GM23248 (cell line): ENCODE measurements at regions not wholly inside any gene's neighbourhood (a gene's known extent, or its start where the extent isn't known, plus 50 kb on each side); places are given as distances from the start of the nearest gene placed in this dataset.
A peak's percentile ranks its signal among the peaks of the same experiment; 100 is the strongest.

ENCODE experiments used
- DNase-seq: peaks from one replicate; pipeline ENCODE4 v3.0.0-alpha.2; 2015
- H2AFZ ChIP-seq: fragments of 200-600 bp; sonication (generic); 2 replicates; pipeline ENCODE4 v1.6.1; 2016; ENCODE audit warnings: antibody characterized with exemption
- H3F3A ChIP-seq: fragments of 200-600 bp; sonication (generic); 2 replicates; pipeline ENCODE4 v1.6.1; 2016; ENCODE audit warnings: mild to moderate bottlenecking, antibody characterized with exemption, mixed run types; ENCODE audit not compliant: insufficient read depth
- H3K27ac ChIP-seq: fragments of 200-600 bp; sonication (generic); 2 replicates; pipeline ENCODE4 v1.5.1; 2016; ENCODE audit warnings: mild to moderate bottlenecking
- H3K27me3 ChIP-seq: fragments of 200-600 bp; sonication (generic); replicated peaks from 2 replicates; pipeline ENCODE4 v1.6.1; 2016; ENCODE audit warnings: mild to moderate bottlenecking; ENCODE audit not compliant: insufficient read depth
- H3K36me3 ChIP-seq: fragments of 200-600 bp; sonication (generic); 2 replicates; pipeline ENCODE4 v1.6.1; 2016; ENCODE audit warnings: low read depth, mild to moderate bottlenecking
- H3K4me1 ChIP-seq: fragments of 200-600 bp; sonication (generic); 2 replicates; pipeline ENCODE4 v1.6.1; 2016; ENCODE audit warnings: mild to moderate bottlenecking; ENCODE audit not compliant: insufficient read depth
- H3K4me2 ChIP-seq: fragments of 200-600 bp; sonication (generic); one replicate; pipeline ENCODE4 v1.6.1; 2016; ENCODE audit warnings: mild to moderate bottlenecking; ENCODE audit not compliant: unreplicated experiment
- H3K4me3 ChIP-seq: fragments of 200-600 bp; sonication (generic); 2 replicates; pipeline ENCODE4 v1.5.1; 2016; ENCODE audit warnings: mild to moderate bottlenecking
- H3K79me2 ChIP-seq: fragments of 200-600 bp; sonication (generic); 2 replicates; pipeline ENCODE4 v1.6.1; 2016; ENCODE audit warnings: mild to moderate bottlenecking; ENCODE audit not compliant: insufficient read depth
- H3K9ac ChIP-seq: fragments of 200-600 bp; sonication (generic); 2 replicates; pipeline ENCODE4 v1.6.1; 2016; ENCODE audit warnings: mild to moderate bottlenecking
- H3K9me2 ChIP-seq: fragments of 200-600 bp; sonication (generic); 2 replicates; pipeline ENCODE4 v1.6.1; 2016; ENCODE audit warnings: mixed run types, mild to moderate bottlenecking, moderate library complexity; ENCODE audit not compliant: insufficient read depth
- H3K9me3 ChIP-seq: fragments of 200-600 bp; sonication (generic); one replicate; pipeline ENCODE4 v1.6.1; 2017; ENCODE audit warnings: low read depth
- H4K20me1 ChIP-seq: fragments of 200-600 bp; sonication (generic); 2 replicates; pipeline ENCODE4 v1.6.0; 2016; ENCODE audit not compliant: insufficient read depth
- EZH2 ChIP-seq: fragments of 200-600 bp; sonication (generic); IDR thresholded peaks from 2 replicates; pipeline ENCODE4 v1.6.1; 2018; ENCODE audit warnings: antibody characterized with exemption, mild to moderate bottlenecking; ENCODE audit not compliant: insufficient read depth, poor library complexity, severe bottlenecking
- EZH2phosphoT487 ChIP-seq: fragments of 200-600 bp; sonication (generic); IDR thresholded peaks from 2 replicates; pipeline ENCODE4 v1.6.1; 2018; ENCODE audit warnings: antibody characterized with exemption, moderate library complexity, mild to moderate bottlenecking, low read depth; ENCODE audit not compliant: insufficient read depth
- WGBS, 2 experiments: methylation state at CpG; one replicate each; pipeline ENCODE4 v1.1.6; 2015 to 2017; ENCODE audit warnings: low lambda C conversion rate in 2 of 2, low coverage in 1 of 2; ENCODE audit errors: missing lambda C conversion rate in 2 of 2; 5-methylcytosine and 5-hydroxymethylcytosine counted together
- in situ Hi-C: fragments of 300-500 bp; cut with MboI; formaldehyde crosslinking; loops from 2 replicates; pipeline ENCODE4 v1.15.0; 2020

- DNase-seq = no peak
- Histone ChIP-seq H3K4me3 (no peak overlapping the region), H3K9ac (0 out of 2 replicates have a peak overlapping the region, but pooled peaks have one; percentile 36), H3F3A (0 out of 2 replicates have a peak, but pooled peaks cover 14% of the 10 kb centered on the region), H3K79me2 (no peaks in the 10 kb centered on the region), H3K9me3 (no peaks in the 10 kb centered on the region), H3K27me3 (0 out of 2 replicates have a peak, but pooled peaks cover 3% of the 10 kb centered on the region), H3K27ac (peak overlapping the region; percentile 69), H4K20me1 (no peaks in the 10 kb centered on the region), H3K36me3 (no peaks in the 10 kb centered on the region), H3K9me2 (no peaks in the 10 kb centered on the region), H2AFZ (no peak overlapping the region), H3K4me1 (peaks cover 20% of the 10 kb centered on the region), H3K4me2 (no peak overlapping the region)
- in situ Hi-C loops = no loop called here
- 67 to 88% methylated on average over 5 to 6 of the region's 6 CpGs for WGBS, 2 experiments
- TF ChIP-seq EZH2 (no peak), EZH2phosphoT487 (no peak)
These were observed 302.1 kb downstream of the TLE3 start for GRCh38 chr15:69795601-69796000.

- H3F3A ChIP-seq = 0 out of 2 replicates have a peak, but pooled peaks cover 14% of the 10 kb centered on the region
These were observed 300.6 kb downstream of the TLE3 start for GRCh38 chr15:69797051-69797595.

GRCh38 chr15:69797615-69798014 is 300.1 kb downstream of the TLE3 start:
- in situ Hi-C loops = no loop called here
- no peak for DNase-seq
- Histone ChIP-seq H3K9me3 (no peaks in the 10 kb centered on the region), H3K4me2 (no peak overlapping the region), H3K9ac (no peak overlapping the region), H3K4me3 (no peak overlapping the region), H4K20me1 (no peaks in the 10 kb centered on the region), H3K4me1 (peaks cover 20% of the 10 kb centered on the region), H3K79me2 (no peaks in the 10 kb centered on the region), H3K27ac (no peak overlapping the region), H3K9me2 (no peaks in the 10 kb centered on the region), H3K27me3 (peaks cover 11% of the 10 kb centered on the region), H3F3A (0 out of 2 replicates have a peak, but pooled peaks cover 14% of the 10 kb centered on the region), H2AFZ (no peak overlapping the region), H3K36me3 (no peaks in the 10 kb centered on the region)
- no peak for TF ChIP-seq EZH2
- no peak for TF ChIP-seq EZH2phosphoT487
- WGBS, 2 experiments = 94% methylated on average over 3 of the region's 3 CpGs

More at GRCh38 chr15:69797051-69797595, 300.6 kb downstream of the TLE3 start:
- peaks cover 20% of the 10 kb centered on the region for H3K4me1 ChIP-seq
- H3K27ac ChIP-seq = no peak overlapping the region
- in situ Hi-C loops = no loop called here
- H3K9ac ChIP-seq = no peak overlapping the region
- no peaks in the 10 kb centered on the region for H3K9me3 ChIP-seq
- H3K36me3 ChIP-seq = no peaks in the 10 kb centered on the region
- no peaks in the 10 kb centered on the region for H3K9me2 ChIP-seq
- TF ChIP-seq EZH2 (no peak), EZH2phosphoT487 (no peak)
- H3K4me3 ChIP-seq = no peak overlapping the region
- peaks cover 7% of the 10 kb centered on the region for H3K27me3 ChIP-seq
- no peaks in the 10 kb centered on the region for H4K20me1 ChIP-seq
- 75% methylated on average over 6 of the region's 6 CpGs for WGBS, 2 experiments
- DNase-seq = no peak
- H3K79me2 ChIP-seq = no peaks in the 10 kb centered on the region
- H2AFZ ChIP-seq = no peak overlapping the region
- no peak overlapping the region for H3K4me2 ChIP-seq

GRCh38 chr15:69798481-69799250 is 299.1 kb downstream of the TLE3 start:
- Histone ChIP-seq H3K9ac (no peak overlapping the region), H3F3A (0 out of 2 replicates have a peak, but pooled peaks cover 14% of the 10 kb centered on the region), H3K27ac (no peak overlapping the region), H3K9me2 (no peaks in the 10 kb centered on the region), H3K9me3 (no peaks in the 10 kb centered on the region), H3K4me1 (peaks cover 20% of the 10 kb centered on the region), H3K4me2 (no peak overlapping the region), H2AFZ (no peak overlapping the region), H4K20me1 (no peaks in the 10 kb centered on the region), H3K79me2 (no peaks in the 10 kb centered on the region), H3K27me3 (peaks cover 13% of the 10 kb centered on the region), H3K4me3 (no peak overlapping the region), H3K36me3 (no peaks in the 10 kb centered on the region)
- in situ Hi-C loops = no loop called here
- peak; percentile 38 for DNase-seq
- WGBS, 2 experiments = 81 to 85% methylated on average over 7 of the region's 7 CpGs
- no peak for TF ChIP-seq EZH2
- TF ChIP-seq EZH2phosphoT487 = no peak
